NCI-H748 treated with DMSO at 0.1 percent for 48 hours (cell line): ENCODE measurements at regions not wholly inside any gene's neighbourhood (a gene's known extent, or its start where the extent isn't known, plus 50 kb on each side); places are given as distances from the start of the nearest gene placed in this dataset.

Experiments used
- DNase-seq: peaks from one replicate; lab custom pipeline; 2025; lab: John Stamatoyannopoulos, UW

DNA sequence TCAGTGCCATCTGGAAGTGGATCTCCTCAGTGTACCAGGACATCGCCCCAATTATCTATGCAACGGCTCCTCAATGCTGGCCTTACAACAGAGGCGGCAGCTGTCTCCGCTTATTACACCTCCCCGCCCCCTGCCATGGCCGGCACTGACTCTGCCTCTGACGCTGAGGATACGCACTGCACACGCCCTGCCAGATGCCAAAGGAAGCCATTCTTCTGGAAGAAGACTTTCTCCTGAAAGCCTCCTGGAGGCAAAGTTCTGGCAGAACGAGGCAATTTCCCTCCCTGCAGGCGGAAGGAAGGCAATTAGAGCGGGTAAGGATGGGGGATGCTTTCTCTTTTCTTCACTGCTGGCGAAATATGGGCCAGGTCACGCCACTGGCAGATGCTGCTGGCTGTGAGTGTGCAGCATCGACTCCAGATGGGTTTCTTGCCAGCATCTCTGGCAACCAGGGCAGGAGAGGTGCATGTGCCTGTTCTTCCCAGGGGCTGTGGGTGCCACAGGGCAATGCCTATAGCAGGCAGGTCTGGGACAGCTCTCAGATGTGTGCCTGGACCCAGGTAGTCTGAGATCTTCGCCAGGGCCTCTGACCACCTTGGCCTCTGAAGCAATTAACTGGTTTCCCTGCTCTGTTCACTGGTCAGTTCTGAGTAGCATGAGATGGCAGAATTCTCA is 62.2 kb upstream of the MRPS22 start:
- no peak for DNase-seq

DNA sequence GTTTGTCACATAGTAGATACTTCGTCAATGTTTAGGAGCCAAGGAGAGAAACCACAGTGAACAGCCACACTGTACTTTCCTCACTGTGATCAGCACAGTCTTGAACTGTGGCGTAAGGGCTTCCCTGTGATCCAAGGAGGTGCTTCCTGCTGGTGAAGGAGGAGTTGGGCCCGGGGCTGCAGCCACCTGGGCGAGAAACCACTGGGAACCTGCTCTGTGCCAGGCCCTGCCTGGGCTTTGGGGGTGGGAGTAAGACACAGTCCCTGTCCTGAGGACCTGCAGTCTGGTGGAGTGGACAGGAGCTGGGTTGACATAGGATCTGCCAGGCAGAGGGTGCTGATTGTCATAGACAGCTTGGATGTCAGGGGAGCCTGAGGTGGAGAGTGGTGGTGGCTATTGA is 60.5 kb upstream of the MRPS22 start:
- DNase-seq = no peak

DNA sequence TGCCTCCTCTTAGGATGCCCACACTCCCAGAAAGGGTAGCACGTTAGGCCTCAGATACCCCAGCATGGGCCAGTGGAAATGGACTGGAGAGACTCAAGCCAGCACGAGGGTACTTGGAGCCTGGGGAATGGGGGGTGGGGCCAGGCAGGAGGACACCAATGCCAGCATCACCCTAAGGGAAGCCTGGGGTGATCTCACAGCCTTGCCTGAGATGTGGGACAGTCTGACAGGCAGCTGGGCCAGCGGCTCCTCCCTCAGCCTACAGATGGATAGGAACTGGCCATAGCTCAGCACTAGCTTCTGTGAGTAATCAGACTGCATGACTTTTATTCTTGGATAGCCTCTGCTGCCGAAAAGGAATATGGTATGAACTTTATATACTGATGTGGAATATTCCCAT is 59.6 kb upstream of the MRPS22 start:
- DNase-seq = no peak

DNA sequence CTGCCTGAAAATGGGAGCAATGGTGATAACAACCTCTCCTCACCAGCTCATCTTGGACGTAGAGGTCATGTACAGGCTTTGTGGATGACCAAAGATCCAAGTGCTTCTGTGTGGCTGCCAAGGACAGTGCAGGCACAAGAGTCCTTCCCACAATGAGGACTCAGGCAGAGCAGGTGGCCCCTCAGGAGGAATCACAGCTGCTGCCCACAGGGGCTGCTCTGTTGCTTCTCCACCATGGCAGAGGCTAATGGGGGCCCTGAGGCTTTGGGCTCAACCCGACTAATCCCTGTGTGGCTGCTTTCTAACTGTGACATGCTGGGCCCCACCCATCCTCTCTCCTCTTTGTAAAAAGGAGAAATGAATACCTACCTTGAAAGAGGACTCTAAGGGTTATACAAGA is 58.1 kb upstream of the MRPS22 start:
- DNase-seq = no peak

DNA sequence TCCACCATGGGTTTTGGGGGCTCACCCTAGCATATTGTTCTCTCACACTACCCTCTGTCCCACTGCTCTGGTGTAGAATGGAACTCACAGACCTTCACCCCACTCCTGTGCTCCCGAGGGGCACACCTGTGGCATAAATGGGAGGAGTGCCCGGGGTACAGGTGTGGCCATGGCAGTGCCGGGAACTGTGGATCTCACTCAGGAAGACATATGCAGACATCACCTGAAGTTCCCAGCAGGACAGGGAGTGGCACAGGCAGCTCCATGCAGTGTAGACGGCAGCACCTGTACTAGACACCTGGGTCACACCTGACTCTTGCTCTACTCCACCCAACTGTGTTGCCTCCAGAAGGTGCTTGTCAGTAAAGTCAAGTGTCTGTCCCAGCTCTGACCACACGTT is 57.6 kb upstream of the MRPS22 start:
- DNase-seq = no peak

DNA sequence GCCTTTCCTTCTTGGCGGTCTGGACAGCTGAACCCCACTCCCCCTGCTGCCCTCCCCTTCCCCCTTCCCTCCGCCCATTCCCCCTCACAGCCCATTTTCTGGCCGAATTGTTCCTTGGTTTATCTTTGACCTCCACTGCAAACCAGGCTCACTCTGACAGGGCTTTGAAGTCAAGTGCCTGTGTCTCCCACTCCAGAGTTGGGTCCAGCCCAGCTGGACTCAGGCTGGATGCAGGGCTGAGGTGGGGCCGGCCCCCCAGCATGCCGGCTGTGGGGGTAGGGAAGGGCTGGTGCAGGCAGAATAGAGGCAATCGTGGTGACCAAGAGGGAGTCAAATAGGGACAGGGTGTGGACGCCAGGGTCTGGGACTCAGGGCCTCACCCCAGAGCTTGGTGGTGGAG is 57.0 kb upstream of the MRPS22 start:
- no peak for DNase-seq

DNA sequence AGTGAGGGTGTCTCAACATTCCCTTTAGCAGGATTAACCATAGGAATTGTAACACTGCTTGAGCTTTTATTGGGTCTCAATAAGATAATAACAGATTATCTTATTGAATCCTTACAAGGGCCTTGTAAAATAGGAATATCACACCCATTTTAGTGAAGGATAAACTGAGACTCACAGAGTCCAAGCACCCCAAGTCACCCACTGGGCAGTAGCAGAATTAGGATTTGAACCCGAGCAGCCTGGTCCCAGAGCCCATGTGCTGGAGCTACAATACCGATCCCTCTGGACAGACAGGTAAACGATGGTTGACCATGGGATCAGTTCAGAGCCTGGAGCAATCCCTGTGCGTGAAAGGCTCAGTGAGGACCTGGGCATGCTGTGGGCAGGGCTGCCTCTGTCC is 56.3 kb upstream of the MRPS22 start:
- DNase-seq = no peak

DNA sequence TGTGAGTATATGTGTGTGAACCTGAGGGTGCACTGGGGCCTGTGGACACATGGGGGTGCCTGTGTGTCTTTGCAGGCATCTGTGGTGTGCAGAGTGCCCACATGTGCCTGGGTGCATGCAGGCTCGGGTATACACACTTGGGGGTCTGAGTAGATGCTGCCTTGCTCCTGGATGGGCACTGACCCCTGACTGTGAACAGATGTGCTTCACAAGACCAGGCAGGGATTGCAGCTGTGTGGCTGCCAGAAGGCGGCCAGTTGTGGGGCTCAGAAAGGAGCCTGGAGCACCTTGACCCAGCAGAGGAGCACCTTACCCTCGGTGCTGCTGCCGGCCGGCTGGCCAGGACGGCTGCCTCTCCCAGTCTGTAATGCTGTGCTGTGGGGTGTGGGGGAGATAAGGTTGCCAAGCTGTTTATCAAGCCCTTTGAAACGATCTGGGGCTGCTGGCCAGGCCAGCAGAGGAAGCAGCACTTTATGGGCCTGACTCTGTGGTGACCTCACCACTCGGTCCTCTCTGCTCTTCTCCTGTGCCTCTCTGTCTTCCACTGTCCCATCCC is 55.5 kb upstream of the MRPS22 start:
- DNase-seq = no peak

DNA sequence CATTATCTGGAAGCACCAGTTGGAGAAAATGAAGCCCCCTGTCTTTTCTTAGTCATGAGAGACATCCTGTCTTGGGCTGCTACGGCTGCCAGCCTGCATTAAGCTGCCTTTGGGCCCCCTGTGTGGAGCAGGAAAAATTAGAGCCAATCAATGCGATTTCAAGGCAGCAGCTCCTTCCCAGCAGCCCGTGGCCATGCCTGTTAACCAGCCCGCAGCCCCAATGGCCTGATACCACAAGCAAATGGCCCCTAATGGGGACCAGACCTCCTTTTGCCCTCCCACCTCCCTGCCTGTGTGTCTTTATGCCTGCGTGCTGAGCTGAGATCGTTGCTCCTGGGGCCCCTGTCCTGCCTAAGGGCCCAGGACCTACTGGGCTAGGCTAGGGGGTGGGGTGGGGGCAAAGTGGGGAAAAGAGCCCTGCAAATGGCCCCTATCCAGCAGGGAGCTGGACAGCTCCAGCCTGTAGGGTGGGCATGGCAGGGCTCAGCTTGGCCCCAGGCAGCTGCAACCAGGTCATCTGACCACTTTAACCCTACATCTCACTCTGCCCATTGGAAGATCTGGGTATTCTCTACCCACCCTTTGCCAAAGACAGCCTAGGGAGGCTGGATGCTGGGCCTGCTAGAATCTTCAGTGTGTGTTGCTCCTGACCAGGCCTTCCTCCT is 53.8 kb upstream of the MRPS22 start:
- no peak for DNase-seq

DNA sequence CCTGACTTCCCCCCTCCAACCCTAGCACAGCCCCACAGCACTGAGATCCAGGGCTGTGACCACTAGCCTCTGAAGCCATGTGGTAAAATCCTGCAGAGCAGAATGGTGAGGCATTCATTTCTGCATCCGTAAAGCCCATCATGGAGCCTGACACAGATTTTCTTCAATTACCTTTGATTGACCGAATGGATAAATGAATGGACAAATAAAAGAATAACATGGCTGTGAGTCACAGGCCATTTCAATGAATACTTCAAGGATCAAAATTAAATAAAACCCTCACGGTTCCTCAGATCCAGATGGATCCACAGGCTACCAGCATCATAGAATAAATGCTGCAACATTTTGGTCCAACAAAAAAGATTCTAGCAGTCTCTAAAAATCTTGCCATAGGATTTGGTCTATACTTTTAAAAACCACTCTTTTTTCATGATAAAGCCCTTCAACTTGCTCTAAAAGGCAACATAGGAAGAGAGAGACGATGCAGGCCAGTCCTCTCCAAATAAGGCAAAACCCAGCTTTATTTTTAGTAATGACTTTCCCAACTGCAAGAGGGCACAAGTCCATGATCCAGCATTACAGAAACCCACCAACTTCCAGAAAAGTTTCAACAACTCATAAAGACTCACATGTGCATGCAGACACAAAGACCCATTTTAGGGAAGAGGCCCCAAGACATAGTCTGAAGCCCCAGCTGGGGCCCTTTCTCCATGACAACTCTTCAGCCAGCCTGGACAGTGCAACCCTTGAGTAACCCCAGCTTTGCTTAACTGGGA is 52.4 kb upstream of the MRPS22 start:
- DNase-seq = no peak

DNA sequence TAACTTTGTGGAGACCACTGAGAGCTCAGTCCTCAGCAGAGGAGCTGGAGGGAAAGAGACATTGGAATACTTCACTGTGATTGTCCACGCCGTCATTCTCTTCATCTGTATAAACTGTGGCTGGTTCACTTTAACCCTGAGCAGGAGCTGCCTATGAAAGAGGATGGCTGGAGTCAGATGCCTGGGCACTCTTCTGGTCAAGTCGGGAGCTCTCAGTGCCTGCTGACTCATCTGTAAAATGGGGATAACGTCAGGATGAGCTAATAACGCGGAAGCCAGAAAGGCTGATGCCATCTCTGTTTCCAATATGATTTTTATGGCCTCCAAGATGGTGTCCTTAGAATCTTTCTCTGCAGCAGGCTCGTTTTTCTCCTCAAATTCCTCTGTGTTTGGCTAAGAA is 51.6 kb upstream of the MRPS22 start:
- DNase-seq = no peak

DNA sequence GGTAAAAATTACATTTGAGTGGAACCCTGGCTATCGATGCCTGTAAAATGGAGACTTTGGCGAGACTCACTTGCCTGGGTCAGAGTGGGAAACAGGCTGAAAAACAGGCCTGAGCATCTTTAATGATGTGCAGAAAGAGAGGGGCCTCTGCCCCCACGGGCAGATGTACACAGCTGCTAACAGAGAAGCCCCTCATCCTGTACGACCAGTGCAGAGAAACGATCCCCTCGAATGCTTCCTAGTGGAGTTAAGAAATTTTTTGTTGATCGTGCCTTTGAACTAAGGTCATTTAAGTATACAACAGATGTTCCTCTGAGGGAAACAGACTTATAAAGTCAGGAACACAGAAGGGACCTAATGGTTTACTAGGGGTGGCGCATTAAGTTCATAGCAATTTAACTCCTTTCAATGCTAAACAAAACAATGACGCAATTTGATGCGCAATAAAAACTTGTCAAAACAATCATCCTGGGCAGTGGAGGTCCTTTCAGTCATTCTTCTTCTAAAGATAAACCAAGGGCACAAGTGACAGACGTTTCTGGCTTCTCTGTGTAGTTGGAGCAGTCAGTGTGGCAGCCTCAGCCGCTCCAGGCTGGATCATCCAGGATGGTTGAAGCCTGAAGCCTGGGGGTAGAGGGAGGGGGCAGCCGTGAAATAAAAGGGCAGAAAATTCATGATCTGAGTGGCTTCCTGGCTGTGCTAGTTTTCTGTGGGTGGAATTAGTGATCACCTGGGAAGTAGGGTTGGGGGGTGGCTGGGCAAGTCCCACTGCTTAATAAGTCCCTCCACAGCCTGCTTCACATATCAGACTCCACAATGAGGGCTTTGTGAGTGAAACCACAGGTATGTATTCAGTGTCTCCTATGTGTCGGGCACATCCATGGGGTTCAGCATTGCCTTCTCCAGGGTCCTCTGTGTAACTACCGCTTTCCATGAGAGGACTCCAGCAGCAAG is 50.8 kb upstream of the MRPS22 start:
- no peak for DNase-seq

DNA sequence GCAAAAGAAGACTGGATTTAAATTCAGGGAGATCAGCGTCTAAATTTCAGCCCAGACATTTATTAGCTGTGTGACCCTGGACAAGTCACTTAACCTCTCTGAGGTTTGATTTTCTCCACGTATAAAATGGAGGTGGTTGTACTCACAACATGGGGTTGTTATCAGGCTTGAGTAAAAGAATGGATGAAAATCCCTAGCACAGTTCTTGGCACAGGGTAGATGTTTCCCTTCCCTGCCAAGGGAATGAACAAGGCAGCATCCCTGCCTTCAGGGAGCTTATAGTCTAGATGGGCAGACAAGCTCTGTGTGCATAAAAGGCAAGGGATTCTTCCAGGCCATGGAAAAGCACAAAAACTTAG is 50.2 kb upstream of the MRPS22 start:
- no peak for DNase-seq
